ENCODE measurements at regions not wholly inside any gene's neighbourhood (a gene's known extent, or its start where the extent isn't known, plus 50 kb on each side); places are given as distances from the start of the nearest gene placed in this dataset.

- TF ChIP-seq CTCF (IDR thresholded peaks at IDR 0.05; ENCODE audit: extremely low read depth, missing control alignments) = no peak
These were observed 98.5 kb downstream of the HDGFL1 start for GRCh38 chr6:22667855-22668254.

GRCh38 chr6:22668307-22668706 lies 98.9 kb downstream of the HDGFL1 start:
- no peak for DNase-seq (ENCODE audit: low spot score)
- no peak for TF ChIP-seq CTCF (IDR thresholded peaks at IDR 0.05; ENCODE audit: extremely low read depth, missing control alignments)

More at GRCh38 chr6:22667855-22668254, 98.5 kb downstream of the HDGFL1 start:
- no peak for DNase-seq (ENCODE audit: low spot score)

GRCh38 chr6:22668717-22669116 lies 99.4 kb downstream of the HDGFL1 start:
- no peak for DNase-seq (ENCODE audit: low spot score)
- TF ChIP-seq CTCF (IDR thresholded peaks at IDR 0.05; ENCODE audit: extremely low read depth, missing control alignments) = no peak

GRCh38 chr6:22670605-22671004 lies 101.2 kb downstream of the HDGFL1 start:
- no peak for DNase-seq (ENCODE audit: low spot score)
- no peak for TF ChIP-seq CTCF (IDR thresholded peaks at IDR 0.05; ENCODE audit: extremely low read depth, missing control alignments)

- no peak for TF ChIP-seq CTCF (IDR thresholded peaks at IDR 0.05; ENCODE audit: extremely low read depth, missing control alignments)
- DNase-seq (ENCODE audit: low spot score) = no peak
These were observed 104.1 kb downstream of the HDGFL1 start for GRCh38 chr6:22673474-22673873.

- TF ChIP-seq CTCF (IDR thresholded peaks at IDR 0.05; ENCODE audit: extremely low read depth, missing control alignments) = no peak
- no peak for DNase-seq (ENCODE audit: low spot score)
These were observed 111.6 kb downstream of the HDGFL1 start for GRCh38 chr6:22680950-22681349.

- no peak for TF ChIP-seq CTCF (IDR thresholded peaks at IDR 0.05; ENCODE audit: extremely low read depth, missing control alignments)
- no peak for DNase-seq (ENCODE audit: low spot score)
These were observed 112.4 kb downstream of the HDGFL1 start for GRCh38 chr6:22681761-22682160.
